Left cardiac atrium (tissue), 4 donors: ENCODE measurements at regions not wholly inside any gene's neighbourhood (a gene's known extent, or its start where the extent isn't known, plus 50 kb on each side); places are given as distances from the start of the nearest gene placed in this dataset.
A peak's percentile ranks its signal among the peaks of the same experiment; 100 is the strongest.

ENCODE experiments used
- ATAC-seq, 2 donors: fragments of 200-7000 bp; cut with Tn5 transposase; one replicate each; pipeline ENCODE4 v1.9.1; 2020; ENCODE audit warnings: mild to moderate bottlenecking in 2 of 2, moderate library complexity in 2 of 2
- DNase-seq: peaks from one replicate; pipeline ENCODE4 v3.0.0-alpha.2; 2020
- intact Hi-C, 2 donors: fragments of 100-400 bp; cut with DNase I; formaldehyde crosslinking; loops; one replicate each; pipeline versions ENCODE4 v1.14.1 to v1.15.1; 2022 to 2023
- donor health status: DM: no; HTN: yes; CAD: no.
- donor health status: DM: no; HTN: yes; CAD: no; lungs with severe emphysema.
- donor health status: DM: yes; HTN: yes; CAD: no.
- donor health status: Dilated cardiomyopathy.

- ATAC-seq, result no peak
- intact Hi-C loops, result no loop called here
Observed at GRCh38 chr2:42108852-42109251, 60.3 kb upstream of the EML4 start.

GRCh38 chr2:42109959-42110640 lies 59.1 kb upstream of the EML4 start:
- intact Hi-C loops, result no loop called here
- ATAC-seq (no peak), DNase-seq (no peak)

More at GRCh38 chr2:42108852-42109251, 60.3 kb upstream of the EML4 start:
- no peak for DNase-seq

- ATAC-seq, result peak; percentile 51 to 75
- intact Hi-C loops, result no loop called here
- DNase-seq, result no peak
Observed at GRCh38 chr2:42110641-42111322, 58.4 kb upstream of the EML4 start.

- DNase-seq (no peak), ATAC-seq (no peak)
- intact Hi-C loops, result no loop called here
Observed at GRCh38 chr2:42112418-42112817, 56.7 kb upstream of the EML4 start.

GRCh38 chr2:42113452-42113851 lies 55.7 kb upstream of the EML4 start:
- intact Hi-C loops, result no loop called here
- no peak for DNase-seq
- no peak for ATAC-seq

GRCh38 chr2:42114091-42114490 lies 55.1 kb upstream of the EML4 start:
- DNase-seq (no peak), ATAC-seq (no peak)
- intact Hi-C loops, result no loop called here

GRCh38 chr2:42115588-42115987 lies 53.6 kb upstream of the EML4 start:
- ATAC-seq, result no peak
- DNase-seq, result no peak
- intact Hi-C loops, result no loop called here

- ATAC-seq (peak in 1 of 2 donors; percentile 46), DNase-seq (no peak)
- intact Hi-C loops, result no loop called here
Observed at GRCh38 chr2:42116195-42117181, 52.7 kb upstream of the EML4 start.

- intact Hi-C loops, result no loop called here
- ATAC-seq, result no peak
- no peak for DNase-seq
Observed at GRCh38 chr2:42117182-42117579, 52.0 kb upstream of the EML4 start.

GRCh38 chr2:42117923-42118753 lies 51.0 kb upstream of the EML4 start:
- ATAC-seq, result peak; percentile 74 to 90
- DNase-seq, result no peak
- intact Hi-C loops, result no loop called here

GRCh38 chr2:42118754-42119569 lies 50.2 kb upstream of the EML4 start:
- intact Hi-C loops, result no loop called here
- ATAC-seq, result no peak
- no peak for DNase-seq
